Activated CD8-positive, alpha-beta memory T cell treated with anti-CD3 and anti-CD28 coated beads for 48 hours (primary cell): ENCODE measurements at regions not wholly inside any gene's neighbourhood (a gene's known extent, or its start where the extent isn't known, plus 50 kb on each side); places are given as distances from the start of the nearest gene placed in this dataset.

Experiments used
- DNase-seq, 3 experiments: peaks; one replicate each; pipeline ENCODE4 v3.0.0-alpha.2; 2020; ENCODE audit warnings: low read depth in 2 of 3, low spot score in 2 of 3

DNA sequence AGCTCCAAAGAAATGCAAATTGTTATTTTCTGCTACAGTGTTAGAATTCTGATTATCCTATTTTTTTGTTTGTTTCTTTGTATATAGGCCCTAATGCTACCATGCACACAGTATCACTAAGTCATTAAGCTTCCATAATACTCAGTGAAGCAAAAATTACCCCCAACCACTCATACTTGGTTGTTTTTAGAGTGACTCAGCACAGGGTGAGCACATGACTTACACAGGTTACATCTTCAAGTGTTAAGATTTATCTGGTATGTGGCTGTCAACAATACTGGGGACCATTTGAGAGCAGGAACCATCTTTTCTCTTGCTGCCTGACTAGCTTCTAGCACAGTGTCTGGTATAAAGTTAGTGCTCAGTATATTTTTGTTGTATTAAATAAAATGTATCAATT lies 255.8 kb upstream of the SLC24A2 start:
- no peak for DNase-seq

DNA sequence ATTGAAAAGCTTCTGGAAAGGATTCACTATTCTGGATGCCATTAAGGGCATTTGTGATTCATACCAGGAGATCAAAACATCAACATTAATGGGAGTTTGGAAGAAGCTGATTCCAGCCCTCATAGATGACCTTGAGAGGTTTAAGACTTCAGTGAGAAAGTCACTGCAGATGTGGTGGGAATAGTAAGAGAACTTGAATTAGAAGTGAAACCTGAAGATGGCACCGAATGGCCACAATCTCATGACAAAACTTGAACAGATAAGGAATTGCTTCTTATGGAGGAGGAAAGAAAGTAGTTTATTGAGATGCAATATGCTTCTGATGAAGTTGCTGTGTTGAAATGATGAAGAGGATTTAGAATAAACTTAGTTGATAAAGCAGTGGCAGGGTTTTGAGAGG lies 254.6 kb upstream of the SLC24A2 start:
- no peak for DNase-seq

- DNase-seq: no peak
Observed at GRCh38 chr9:20043035-20043434, 254.2 kb upstream of the SLC24A2 start.

- DNase-seq: no peak
Observed at GRCh38 chr9:20042128-20042711, 253.4 kb upstream of the SLC24A2 start.

GRCh38 chr9:20041697-20042081 lies 252.9 kb upstream of the SLC24A2 start:
- no peak for DNase-seq

DNA sequence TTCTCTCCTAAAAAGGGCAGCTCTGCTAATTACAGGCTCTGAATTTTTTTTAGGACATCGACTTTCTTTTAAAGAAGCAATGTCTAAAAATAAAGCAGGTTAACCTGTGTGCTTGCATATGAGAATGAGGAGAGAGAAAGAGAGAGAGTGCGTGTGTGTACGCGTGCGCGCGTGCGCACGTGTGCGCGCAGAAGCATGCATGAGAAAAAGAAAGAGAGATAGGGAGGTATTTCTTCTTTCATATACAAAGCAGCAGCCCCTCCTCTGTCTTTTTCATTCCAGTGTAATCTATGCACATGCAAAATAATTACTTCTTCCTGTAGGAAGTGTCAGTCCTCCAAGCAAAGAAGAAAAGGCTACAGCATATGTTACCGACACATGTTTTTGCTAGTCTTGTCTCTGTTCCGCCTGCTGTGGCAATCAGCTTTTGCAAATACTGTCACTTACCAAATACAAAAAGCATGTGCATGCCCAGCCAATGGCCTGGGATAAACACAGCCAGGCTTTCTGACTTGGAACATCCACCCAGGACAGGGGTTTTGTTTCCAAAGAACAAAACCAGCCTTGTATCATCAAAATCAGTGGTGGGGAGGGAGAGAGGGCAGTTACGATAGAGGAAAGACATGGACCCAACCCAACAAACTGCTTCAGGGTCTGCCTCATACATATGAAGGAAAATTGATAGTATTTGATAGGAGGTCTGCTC lies 252.3 kb upstream of the SLC24A2 start:
- no peak for DNase-seq

GRCh38 chr9:20037699-20038098 lies 248.9 kb upstream of the SLC24A2 start:
- DNase-seq: no peak

- DNase-seq: no peak
Observed at GRCh38 chr9:20033511-20033910, 244.7 kb upstream of the SLC24A2 start.

DNA sequence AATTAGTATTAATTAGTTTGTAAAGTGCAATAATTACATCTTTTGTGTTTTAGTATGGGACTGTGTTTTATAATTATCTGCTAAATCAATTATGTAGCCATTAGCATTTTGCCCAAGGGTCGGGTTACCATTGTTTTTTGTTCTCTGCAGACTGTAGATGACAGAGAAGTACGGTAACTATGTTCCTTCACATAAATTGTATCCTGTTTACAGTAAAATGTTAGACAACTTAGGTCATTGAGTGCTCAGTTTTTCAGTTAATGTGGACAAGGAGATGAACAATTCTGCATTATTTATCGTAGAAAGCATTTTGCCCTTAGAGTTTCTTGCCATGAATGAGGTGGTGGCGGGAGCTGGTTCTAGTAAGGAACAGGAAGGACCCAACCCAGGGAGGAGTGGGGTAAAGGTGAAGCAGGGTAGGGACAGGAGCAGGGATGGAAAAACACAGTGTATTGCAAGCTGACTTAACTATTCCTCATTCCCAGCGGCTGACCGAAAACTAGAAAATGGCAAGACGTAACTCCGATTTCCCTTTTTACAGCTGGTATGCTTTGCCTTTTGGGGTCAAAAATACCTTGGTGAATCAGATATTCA lies 243.7 kb upstream of the SLC24A2 start:
- DNase-seq: no peak

GRCh38 chr9:20031836-20032235 lies 243.0 kb upstream of the SLC24A2 start:
- DNase-seq: no peak

DNA sequence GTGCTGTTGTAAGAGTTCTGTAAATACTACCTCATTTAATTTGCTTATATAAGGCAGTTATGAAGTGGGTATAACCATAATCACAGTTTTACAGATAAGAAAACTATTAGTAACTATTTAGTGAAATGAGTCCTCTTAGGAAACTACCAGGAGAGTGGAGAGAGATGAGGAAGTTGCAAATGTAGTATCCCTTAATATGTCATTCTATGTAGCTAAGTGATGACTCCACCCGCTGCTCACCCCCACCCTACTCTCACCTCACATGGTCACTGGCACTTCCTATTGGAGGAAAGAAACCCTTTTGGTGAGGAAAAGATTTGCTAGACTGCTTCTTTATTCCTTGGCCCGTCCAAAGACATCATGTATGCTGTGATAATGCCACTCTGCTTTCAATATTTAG lies 241.8 kb upstream of the SLC24A2 start:
- no peak for DNase-seq

DNA sequence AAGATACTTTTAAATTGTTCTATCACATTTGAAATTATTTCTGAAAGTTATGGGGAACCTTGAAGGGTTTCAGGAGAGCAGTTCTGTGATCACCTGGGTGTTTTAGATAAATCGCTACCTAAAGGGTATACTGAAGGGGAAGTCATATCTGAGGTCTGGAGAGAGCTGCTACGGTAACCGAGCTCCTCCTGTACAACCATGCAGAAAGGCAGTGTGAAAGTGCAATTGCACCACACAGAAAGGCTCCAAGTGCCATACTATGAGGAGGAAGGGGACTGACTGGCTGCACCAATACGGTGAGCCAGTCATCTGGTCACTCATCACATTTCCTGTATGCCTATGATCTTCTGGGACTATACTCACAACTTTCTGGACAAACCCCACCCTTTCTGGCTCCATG lies 241.4 kb upstream of the SLC24A2 start:
- no peak for DNase-seq

DNA sequence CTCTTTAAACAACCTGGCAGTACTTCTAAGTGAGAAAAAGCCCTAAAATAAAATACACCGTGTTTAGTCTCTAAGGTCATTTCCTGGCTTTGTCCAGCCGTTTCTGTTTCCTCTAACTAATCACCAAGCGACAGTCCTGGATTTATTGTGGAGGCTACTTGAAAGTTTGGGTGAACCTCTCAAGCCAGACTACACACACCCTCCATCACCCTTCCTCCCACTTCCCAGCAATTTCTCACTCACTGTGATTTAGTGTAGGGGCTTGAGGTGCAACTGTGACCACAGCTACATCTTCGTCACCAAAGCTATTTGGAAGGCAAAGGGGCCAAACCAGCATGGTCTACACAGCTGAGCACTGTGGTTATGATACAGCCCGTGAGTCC lies 240.0 kb upstream of the SLC24A2 start:
- no peak for DNase-seq

DNA sequence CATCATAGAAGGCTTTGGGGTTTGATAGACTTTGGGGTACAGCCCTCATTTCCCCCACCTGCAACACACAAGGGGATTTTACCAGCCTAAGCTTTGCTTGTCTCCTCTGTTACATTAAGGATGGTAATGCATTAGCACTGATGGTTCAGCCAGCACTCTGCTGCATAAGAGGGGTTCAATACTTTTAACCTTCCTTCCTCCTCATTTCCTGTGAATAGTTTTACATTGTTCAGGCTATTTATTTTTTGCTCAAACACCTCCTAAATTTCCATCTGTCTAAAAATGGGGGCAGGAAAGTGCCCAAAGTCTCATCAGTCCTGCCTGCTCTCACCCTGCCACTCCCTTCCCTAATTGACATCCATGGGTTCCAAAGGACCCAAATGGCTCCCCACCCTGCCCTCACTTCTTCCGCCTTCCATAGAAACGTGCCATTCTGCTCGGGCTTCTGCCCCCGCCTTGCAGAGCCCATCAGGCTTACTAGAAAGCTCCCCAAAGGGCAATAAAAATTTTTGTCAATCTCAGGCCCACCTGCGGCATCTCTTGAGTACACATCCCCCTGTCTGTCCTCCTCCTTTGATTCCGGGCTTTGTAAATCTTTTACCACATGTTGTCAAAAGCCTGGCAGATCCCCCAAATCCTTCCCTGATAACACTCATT lies 239.5 kb upstream of the SLC24A2 start:
- no peak for DNase-seq

DNA sequence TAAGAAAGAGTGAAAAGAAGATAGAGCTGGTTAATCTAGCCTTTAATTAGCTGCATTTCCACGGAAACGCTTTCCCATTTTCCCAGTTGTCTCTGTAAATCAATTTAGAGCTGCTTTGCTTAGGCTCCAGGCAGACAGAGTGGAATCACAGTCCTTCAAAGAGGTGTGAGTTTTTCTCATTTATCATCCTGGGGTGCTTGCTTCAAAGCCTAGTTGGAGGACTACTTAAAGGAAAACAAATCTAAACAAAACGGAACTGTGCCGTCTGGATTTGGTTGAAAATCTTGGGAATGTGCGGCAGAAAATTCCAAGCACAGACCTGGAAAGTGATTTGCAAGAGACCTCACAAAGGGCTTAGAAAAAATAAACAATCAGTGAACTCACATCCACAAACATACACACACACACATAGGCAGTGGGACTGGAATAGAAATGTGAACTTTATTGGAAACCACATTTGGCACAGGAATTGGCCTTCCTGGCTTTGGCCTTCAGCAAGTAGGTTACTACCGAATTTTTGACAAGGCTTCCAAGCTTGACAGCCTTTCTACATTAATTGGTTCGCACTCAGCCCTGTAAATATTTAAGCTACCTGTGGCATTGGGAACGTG lies 235.2 kb upstream of the SLC24A2 start:
- no peak for DNase-seq

- DNase-seq: no peak
Observed at GRCh38 chr9:20023210-20023905, 234.5 kb upstream of the SLC24A2 start.

GRCh38 chr9:20022410-20022809 lies 233.6 kb upstream of the SLC24A2 start:
- DNase-seq: no peak

- DNase-seq: no peak
Observed at GRCh38 chr9:20016611-20017010, 227.8 kb upstream of the SLC24A2 start.

GRCh38 chr9:20015427-20015931 lies 226.6 kb upstream of the SLC24A2 start:
- DNase-seq: no peak

GRCh38 chr9:20014168-20014567 lies 225.3 kb upstream of the SLC24A2 start:
- DNase-seq: no peak

DNA sequence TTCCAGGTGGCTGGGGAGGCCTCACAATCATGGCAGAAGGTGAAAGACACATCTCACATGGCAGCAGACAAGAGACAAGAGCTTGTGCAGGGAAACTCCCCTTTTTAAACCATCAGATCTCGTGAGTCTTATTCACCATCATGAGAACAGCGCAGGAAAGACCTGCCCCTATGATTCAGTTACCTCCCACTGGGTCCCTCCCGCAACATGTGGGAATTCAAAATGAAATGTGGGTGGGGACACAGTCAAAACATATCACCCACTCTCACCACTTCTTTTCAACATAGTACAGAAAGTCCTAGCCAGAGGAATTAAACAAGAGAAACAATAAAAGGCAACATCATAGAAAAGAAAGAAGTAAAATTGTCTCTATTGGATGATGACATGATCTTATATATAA lies 223.4 kb upstream of the SLC24A2 start:
- DNase-seq: no peak
